HG02588 (cell line): ENCODE measurements at regions not wholly inside any gene's neighbourhood (a gene's known extent, or its start where the extent isn't known, plus 50 kb on each side); places are given as distances from the start of the nearest gene placed in this dataset.

Experiments used
- ATAC-seq: cut with Tn5 transposase; IDR thresholded peaks from one replicate; pipeline ENCODE4 v1.9.1; 2021; ENCODE audit warnings: mild to moderate bottlenecking, moderate library complexity; ENCODE audit not compliant: unreplicated experiment

GRCh38 chr14:98018628-98019027 is 1221.4 kb downstream of the VRK1 start:
- no peak for ATAC-seq

DNA sequence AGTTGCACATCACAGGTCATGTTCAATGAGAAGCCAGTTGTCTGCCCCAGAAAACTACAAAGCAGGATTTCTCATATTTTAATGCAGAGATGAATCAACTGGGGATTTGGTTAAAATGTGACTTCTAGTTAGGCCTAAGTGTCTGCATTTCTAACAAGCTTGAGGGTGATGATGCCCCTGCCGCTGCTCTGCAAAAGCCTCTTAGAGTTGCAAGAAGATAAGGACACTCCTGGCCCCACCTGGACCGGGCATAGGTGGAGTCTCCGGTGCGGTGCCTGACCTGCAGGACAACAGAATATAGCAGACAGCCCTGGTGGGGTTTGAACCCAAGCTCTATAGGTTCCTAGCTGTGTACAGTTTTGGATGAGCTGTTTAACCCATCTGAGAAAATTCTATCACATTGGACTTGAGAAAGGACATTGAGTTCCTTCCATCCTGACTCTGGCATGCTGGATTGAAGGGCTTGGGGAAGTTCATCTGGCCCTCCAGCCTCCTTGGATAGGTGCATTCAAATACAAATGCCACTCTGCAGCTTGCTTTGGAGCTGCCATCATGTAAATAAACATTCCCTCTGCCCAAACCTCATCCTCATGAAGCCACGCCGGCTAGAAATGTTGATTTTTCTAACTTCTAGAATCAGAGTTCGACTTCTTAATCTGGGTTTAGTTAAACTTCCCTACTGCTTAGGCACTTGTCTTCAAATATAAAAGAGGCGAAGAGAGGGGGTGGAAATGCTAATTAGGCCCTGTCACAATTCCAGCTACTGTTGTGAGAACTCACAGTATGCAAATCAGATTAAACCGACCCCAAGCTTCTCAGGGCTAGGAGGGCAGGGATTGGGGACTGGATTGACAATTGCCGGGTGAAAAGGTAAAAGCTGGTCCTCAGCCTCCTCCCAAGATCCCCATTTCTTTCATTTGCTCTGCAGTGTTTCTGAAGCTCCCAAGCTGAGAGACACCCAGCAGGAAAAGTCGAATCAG is 1225.6 kb downstream of the VRK1 start:
- no peak for ATAC-seq

GRCh38 chr14:98028162-98028561 is 1231.0 kb downstream of the VRK1 start:
- no peak for ATAC-seq

- ATAC-seq, result no peak
These were observed 1236.6 kb downstream of the BCL11B start for GRCh38 chr14:98035396-98035795.

DNA sequence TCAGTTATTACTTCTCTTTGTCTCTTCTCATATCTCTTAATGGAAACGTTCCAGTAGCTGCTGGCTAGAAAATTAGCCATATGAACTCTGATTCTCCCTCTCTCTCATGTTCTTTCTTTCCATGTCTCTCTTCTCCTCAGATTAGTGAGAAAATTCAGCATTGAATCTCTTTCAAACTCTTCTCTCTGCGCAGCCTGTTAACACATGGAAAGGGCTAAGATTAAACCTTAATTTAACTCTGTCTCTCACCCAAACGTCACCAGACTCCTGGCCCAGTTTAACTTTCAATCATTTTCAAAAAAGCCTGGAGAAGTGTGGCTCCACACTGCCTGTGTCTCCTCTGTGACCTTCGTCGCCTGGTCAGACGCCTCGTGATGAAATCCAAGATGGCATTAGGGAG is 1234.2 kb downstream of the BCL11B start:
- no peak for ATAC-seq

DNA sequence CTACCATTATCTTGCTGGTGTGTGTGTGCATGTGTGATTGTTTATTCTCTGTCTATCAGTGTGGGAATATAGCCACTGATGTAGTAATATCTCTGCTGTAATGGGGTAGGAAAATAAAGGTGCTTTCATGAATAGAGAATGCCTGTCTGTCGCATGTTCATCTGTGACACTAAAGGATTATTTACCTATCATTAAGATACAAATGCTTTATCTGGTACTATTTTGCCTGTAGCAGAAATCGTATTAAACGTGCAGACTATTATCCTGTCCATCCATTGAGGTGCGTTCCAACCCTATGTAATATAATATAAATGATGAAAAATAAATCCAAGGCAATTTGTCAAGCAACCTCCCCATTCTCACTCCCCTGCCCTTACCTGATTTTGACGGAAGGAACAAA is 1215.1 kb downstream of the BCL11B start:
- no peak for ATAC-seq

GRCh38 chr14:98059106-98059505 is 1212.9 kb downstream of the BCL11B start:
- ATAC-seq, result no peak

GRCh38 chr14:98062083-98062482 is 1209.9 kb downstream of the BCL11B start:
- ATAC-seq, result no peak

DNA sequence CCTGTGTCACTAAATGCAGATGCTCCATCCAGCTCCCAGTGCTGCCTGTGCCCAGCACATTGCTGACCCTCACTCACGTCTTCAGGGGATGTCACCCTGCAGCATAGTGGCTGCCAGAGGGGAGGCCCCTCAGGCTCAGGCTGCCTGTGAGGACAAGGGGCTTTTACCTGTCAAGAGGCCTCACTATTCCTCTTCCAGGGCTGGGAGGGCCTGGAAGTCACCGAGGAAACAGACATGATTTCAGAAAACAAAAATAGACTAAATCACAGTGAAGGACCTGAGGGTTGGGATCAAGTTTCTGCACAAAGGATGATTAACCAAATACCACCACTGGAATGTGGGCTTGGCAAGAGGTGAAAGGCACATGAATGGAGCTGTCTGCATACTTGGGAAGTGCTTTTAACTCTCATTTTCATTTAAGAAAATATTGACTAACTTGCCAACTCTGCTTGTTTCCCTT is 1202.3 kb downstream of the BCL11B start:
- no peak for ATAC-seq

DNA sequence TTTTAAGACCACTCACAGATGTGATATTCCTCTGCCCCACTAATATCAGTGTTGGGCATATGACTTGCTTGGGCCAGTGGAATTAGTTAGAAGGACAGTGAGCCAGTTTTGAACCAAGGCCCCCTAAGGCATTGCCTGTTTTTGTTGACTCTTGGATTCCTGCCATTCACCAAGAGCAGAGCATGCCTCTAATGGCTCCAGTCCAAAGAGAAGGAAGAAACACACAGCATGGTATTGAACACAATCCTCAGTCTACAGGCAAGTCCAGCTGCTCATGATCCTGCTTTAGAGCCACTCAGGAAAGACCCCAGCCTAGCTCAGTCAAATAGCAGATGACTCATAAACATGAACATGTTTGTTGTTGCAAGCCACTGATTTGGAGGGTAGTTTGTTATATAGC is 1201.5 kb downstream of the BCL11B start:
- no peak for ATAC-seq

DNA sequence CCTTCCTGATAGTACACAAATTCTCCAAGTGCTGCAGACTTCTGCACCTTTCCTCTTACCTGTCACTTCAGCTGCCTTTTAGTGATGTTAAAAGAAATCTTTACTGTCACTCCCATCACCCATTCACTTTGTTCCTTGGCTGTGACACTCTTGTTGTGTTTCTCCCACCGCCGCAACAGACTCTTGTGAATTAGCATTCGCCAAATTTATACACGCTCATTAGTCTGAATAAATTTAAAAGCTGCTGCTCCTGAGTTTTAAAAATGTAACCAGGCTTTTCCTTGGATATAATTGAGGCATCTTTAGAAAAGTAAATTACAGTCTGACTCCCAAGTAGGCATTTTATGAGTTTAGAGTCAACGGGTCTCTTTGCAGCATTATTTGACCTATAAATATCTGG is 1197.9 kb downstream of the BCL11B start:
- ATAC-seq, result no peak

DNA sequence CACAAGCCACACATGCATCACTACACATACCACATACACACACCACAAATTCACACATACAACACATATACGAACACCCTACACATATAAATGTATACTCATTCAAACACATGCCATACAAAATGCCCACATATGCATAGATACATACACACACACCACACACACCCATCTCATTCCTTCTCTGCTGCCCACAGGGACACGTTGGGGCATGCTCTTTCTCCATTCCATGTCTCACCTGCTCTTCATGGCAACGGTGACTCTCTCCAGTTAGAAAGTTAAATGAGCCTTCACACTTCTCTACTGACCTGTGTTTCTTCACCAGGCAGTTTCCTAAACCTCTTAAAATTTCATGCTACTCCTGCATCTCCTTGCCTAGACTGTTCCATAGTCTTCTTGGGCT is 1194.8 kb downstream of the BCL11B start:
- ATAC-seq, result no peak

DNA sequence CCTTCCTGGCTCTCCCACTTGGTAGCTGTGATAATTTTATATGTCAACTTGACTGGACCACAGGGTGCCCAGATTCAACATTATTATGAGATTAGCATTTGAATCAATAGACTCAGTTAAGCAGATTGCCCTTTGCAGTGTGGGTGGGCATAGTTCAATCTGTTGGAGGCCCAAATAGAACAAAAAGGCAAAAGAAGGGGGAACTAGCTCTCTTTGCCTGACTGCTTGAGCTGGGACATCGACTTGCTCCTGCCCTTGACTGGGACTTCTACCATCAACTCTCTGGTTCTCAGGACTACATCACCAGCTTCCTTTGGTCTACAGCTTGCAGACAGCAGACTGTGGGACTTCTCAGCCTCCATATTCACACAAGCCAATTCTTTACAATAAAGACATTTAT is 1189.2 kb downstream of the BCL11B start:
- no peak for ATAC-seq

DNA sequence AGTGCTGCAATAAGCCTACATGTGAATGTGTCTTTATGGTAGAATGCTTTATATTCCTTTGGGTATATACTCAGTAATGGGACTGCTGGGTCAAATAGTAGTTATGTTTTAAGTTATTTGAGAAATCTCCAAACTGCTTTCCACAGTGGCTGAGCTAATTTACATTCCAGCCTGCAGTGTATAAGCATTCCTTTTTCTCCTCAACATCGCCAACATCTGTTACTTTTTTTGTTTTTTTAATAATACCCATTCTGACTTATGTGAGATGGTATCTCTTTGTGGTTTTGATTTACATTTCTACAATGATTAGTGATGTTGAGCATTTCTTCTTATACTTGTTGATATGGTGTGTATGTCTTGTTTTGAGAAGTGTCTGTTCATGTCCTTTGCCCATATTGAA is 1186.2 kb downstream of the BCL11B start:
- no peak for ATAC-seq

- ATAC-seq, result no peak
These were observed 1178.9 kb downstream of the BCL11B start for GRCh38 chr14:98093111-98093510.

DNA sequence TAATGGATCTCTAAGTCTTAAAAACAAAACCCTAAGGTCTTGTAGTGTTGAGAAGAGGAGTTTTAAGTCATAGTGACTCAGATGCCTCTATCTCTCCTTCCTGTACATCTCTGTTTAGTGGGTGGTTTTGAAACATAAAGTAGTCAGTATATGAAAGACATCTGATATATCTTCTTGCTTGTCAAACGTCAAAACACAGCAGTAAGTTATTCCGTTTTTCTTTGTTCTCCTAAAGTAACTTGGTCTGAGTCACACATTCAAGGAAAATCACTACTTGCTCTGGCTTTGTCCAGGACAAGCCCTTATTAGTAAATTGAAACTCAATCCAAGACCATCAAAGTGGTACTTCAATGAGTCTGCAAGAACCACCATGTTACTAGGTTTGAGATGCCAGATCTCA is 1172.5 kb downstream of the BCL11B start:
- no peak for ATAC-seq

DNA sequence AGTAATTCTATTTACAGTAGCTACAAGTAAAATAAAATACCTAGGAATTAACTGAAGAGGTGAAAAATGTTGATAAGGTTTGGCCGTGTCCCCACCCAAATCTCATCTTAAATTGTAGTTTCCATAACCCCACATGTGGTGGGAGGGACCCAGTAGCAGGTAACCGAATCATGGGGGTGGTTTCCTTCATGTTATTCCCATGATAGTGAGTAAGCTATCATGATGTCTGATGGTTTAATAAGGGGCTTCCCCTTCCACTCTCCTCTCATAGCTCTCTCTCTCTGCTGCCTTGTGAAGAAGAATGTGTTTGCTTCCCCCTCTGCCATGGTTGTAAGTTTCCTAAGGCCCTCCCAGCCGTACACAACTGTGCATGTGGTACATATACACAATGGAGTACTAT is 1170.7 kb downstream of the BCL11B start:
- ATAC-seq, result no peak

DNA sequence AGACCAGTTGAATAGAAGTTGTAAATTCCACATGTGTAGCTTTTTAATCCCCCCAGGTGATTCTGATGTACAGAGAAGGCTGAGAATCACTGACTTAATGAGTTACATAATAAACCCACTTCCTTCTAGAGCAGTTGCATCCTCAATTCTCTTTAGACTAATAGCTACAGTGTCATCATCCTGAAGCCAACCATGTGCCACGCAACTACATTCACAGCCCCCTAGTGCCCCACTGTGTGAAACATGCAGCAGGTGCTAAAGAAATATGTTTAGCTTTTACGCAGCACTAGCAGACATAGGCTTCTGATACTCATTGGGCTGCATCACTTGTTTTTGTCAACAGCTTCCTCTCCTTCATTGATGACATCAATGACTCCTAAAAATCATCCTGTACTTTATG is 1168.3 kb downstream of the BCL11B start:
- ATAC-seq, result no peak

- ATAC-seq, result no peak
These were observed 1162.7 kb downstream of the BCL11B start for GRCh38 chr14:98109326-98109725.

GRCh38 chr14:98112194-98112780 is 1159.7 kb downstream of the BCL11B start:
- no peak for ATAC-seq

- no peak for ATAC-seq
These were observed 1157.7 kb downstream of the BCL11B start for GRCh38 chr14:98114122-98114895.

DNA sequence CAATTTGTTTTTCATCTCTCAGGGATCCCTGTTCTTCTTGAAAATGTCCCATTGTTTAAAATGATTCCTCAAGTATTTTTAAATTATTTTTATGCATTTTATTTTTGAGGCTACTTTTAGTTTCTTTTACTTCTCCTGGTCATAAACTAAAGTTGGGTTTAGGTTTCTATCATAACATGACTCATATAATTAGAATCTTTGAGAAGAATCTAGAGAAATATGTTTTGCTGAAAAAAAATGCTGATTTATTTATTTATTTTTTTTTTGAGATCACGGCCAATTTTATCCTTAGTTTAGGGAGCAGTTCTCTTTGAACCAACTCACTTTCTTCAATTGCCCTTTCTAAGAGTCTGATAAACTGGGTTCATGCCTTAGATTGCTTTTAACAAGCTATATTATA is 1157.1 kb downstream of the BCL11B start:
- ATAC-seq, result no peak
